HG03039 (cell line): ENCODE measurements at regions not wholly inside any gene's neighbourhood (a gene's known extent, or its start where the extent isn't known, plus 50 kb on each side); places are given as distances from the start of the nearest gene placed in this dataset.
"Not testable (repeated sequence)": the region's sequence is repeated elsewhere in the genome, so short reads cannot be mapped to it uniquely, and the experiment has no call there.

ENCODE experiments used
- ATAC-seq: cut with Tn5 transposase; IDR thresholded peaks from one replicate; pipeline ENCODE4 v1.9.1; 2021; ENCODE audit warnings: mild to moderate bottlenecking, moderate library complexity; ENCODE audit not compliant: unreplicated experiment

GRCh38 chr2:216942016-216942415, 82.2 kb upstream of the TNP1 start:
- ATAC-seq: no peak

GRCh38 chr2:216936954-216937357, 77.1 kb upstream of the TNP1 start:
- ATAC-seq: no peak

GRCh38 chr2:216934623-216935022, 74.8 kb upstream of the TNP1 start:
- ATAC-seq: no peak

- no peak for ATAC-seq
Measured at GRCh38 chr2:216934151-216934550, 74.3 kb upstream of the TNP1 start.

GRCh38 chr2:216932863-216933548, 73.1 kb upstream of the TNP1 start:
- ATAC-seq: no peak

- ATAC-seq: no peak
Measured at GRCh38 chr2:216932113-216932862, 72.4 kb upstream of the TNP1 start.

- no peak for ATAC-seq
Measured at GRCh38 chr2:216930716-216931115, 70.9 kb upstream of the TNP1 start.

GRCh38 chr2:216929338-216929737, 69.5 kb upstream of the TNP1 start:
- ATAC-seq: not testable (repeated sequence)

GRCh38 chr2:216927163-216927562, 67.3 kb upstream of the TNP1 start:
- no peak for ATAC-seq

- ATAC-seq: no peak
Measured at GRCh38 chr2:216925636-216926366, 65.9 kb upstream of the TNP1 start.

- no peak for ATAC-seq
Measured at GRCh38 chr2:216925006-216925405, 65.1 kb upstream of the TNP1 start.

- no peak for ATAC-seq
Measured at GRCh38 chr2:216923706-216924105, 63.8 kb upstream of the TNP1 start.

GRCh38 chr2:216922175-216922780, 62.4 kb upstream of the TNP1 start:
- ATAC-seq: no peak

GRCh38 chr2:216920937-216921456, 61.1 kb upstream of the TNP1 start:
- no peak for ATAC-seq

- no peak for ATAC-seq
Measured at GRCh38 chr2:216920143-216920876, 60.4 kb upstream of the TNP1 start.

GRCh38 chr2:216918088-216918680, 58.3 kb upstream of the TNP1 start:
- no peak for ATAC-seq

GRCh38 chr2:216916956-216917650, 57.2 kb upstream of the TNP1 start:
- ATAC-seq: no peak

GRCh38 chr2:216915557-216916150, 55.8 kb upstream of the TNP1 start:
- ATAC-seq: no peak

GRCh38 chr2:216914491-216914890, 54.6 kb upstream of the TNP1 start:
- ATAC-seq: no peak
